NCI-H2196 treated with DMSO at 0.1 percent for 48 hours (cell line): ENCODE measurements at regions not wholly inside any gene's neighbourhood (a gene's known extent, or its start where the extent isn't known, plus 50 kb on each side); places are given as distances from the start of the nearest gene placed in this dataset.
A peak's percentile ranks its signal among the peaks of the same experiment; 100 is the strongest.

Experiments
- DNase-seq: peaks from one replicate; lab custom pipeline; 2025; ENCODE audit not compliant: unreplicated experiment; lab: John Stamatoyannopoulos, UW

DNA sequence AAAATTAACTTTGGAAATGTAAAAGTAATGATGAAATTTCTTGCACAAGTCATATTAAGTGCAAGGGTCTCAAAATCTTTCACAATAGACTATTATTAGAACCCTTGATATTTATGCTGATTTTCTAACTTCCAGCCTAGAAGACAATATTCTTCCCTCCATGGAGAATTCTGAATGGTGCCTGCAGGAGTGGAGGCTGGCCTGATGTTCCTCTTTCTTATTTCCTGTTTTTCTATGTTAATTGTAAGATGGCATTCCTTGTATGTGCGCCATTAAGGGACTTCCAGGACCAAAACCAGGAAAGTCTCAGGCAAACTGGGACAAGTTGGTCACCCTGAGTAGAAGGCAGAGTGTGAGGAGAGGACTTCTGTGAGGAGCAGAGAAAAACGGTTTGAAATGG is 294.9 kb downstream of the DLEU7 start:
- no peak for DNase-seq

DNA sequence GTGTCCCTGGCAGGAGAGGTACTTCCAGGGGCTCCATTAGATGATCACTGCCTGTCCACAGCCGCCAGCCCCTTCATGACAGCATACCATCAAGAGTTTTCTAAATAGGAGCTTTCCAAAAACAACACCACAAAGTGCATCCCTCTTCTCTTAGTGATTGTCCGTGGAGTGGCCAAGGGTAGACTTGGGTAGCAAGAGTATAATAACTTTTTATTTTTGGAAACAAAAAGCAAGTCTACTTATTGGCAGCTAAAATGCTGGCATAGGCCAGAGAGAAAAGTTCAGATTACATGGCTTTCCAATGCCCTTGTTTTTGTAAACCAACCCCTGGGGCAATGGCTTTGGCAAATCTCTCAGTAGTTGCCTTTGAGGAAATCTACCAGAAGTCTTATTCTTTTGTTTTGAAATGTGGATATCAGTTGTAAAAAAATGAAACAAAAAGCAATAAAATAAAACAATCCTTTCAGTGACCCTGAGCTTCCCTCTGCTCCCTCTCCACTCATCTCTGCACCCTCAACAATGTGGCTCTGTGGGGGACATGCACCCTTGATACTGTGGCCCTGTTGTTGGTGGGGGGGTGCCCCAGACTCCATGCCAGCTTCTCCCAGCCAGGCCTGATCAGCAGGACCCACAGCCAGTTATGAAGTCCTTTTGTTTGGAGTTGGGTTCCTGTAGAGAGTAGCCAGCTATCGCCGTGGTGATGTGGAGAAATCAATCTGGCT is 294.1 kb downstream of the DLEU7 start:
- no peak for DNase-seq

DNA sequence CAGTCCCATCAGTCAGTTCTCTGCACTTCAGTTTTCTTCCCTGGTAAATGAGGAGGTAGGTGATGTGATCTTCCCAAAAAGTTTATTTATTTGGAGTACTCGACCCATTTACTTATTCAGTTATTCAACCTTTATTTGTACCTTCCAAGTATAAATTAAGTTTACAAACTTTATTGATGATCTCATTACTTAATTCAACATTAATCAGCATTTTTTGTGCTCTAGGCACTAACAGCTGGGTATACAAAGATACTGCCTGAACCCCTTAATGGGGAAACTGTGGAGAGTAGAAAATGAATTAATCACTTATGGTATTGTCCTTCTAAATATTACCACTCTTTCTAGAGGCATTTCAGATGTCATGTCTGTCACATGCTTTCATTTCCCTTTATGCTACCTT is 293.3 kb downstream of the DLEU7 start:
- no peak for DNase-seq

DNA sequence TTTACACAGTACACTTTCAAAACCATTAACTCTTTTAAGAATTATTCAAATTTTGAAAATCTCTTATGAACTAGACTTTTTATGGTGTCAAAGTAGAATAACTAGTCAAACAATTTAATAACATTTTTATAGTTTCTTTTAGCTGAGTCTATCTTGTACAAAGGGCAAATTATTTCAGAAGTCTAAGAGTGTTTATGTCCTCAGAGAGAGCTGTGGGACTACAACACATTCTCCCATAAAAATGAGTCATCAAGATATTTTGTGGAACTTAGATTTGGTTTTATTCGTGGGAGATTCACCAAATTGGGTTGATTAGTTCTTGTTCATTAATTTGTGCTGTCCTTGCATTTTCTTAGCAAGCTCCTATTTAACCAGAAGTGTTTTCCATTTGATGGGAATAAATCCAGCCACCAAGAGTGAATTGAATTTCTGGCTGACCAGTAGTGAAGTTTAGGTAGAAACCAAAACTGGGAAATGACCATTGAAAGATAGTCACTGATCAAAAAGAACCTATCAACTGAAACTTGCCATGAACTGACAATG is 291.0 kb downstream of the DLEU7 start:
- no peak for DNase-seq

DNA sequence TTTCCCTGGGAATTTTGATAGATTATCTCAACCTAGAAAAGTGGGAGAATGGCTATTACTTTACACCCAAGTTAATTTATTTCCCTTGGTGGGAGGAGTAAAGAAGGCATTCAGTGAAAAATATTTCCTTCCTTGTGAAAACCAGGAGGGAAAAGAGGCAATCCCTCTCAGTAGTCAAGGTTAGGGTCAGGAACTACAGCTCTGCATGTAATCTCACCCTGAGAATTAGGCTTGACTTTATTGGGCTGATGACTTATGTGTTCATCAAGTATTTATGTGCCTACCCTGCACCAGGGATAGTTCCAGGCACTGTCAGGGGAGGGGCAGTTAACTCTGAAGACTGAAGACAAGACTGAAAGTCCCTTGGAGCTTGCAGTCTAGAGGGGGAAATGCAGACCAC is 281.8 kb downstream of the DLEU7 start:
- DNase-seq, result no peak

DNA sequence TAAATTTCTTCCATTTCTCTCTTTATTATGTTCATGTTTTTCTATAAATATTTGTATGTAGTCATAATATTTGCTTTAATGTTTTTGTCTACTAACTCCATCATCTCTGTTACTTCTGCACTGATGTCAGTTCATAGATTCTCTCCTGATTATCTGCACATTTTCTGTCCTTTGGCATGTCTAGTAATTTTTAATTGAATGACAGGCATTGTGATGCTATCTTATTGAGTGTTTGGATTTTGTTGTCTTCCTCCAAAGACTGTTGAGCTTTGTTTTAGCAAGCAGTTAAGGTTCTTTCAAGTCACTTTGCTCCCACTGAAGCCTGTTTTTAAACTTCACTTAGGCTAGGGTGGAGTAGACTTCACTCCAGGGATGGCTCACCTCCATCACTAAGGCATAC is 276.8 kb downstream of the DLEU7 start:
- no peak for DNase-seq

DNA sequence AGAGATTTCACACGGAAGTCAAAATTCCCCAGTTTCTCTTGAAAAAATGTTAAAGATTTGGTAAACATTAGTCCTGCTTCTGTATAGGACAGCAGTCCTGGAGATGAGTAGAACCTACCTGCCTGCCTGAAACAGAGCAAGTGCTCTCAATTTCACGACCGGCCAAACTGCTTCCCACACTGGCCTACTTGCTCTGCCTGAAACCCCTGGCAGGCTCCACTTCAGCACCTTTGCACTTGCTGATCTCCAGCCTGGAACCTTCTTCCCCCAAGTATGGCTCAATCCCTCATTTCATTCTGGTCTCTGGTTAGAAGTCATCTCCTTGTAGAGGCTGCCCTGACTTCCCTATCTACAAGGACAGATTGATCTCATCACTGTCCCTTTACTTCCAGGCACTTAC is 271.4 kb downstream of the DLEU7 start:
- DNase-seq, result no peak

DNA sequence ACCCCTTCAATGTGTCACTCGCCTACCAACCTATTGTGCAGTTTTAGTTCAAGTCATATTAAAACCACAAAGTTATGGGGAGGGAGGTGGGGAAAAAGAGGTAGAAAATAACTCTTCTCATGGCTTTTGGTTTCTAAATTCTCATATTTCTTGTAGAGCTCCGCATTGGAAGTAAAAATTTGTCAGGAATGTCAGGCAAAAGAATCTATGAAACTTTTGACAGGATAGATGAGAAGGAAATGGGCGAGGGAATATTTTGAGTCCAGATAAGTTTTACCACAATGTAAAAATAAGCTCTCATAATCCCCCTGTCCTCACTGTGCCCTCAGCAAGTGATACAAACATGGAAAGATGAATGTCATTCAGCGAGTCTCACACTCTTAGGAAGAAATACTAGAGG is 270.4 kb downstream of the DLEU7 start:
- DNase-seq, result no peak

DNA sequence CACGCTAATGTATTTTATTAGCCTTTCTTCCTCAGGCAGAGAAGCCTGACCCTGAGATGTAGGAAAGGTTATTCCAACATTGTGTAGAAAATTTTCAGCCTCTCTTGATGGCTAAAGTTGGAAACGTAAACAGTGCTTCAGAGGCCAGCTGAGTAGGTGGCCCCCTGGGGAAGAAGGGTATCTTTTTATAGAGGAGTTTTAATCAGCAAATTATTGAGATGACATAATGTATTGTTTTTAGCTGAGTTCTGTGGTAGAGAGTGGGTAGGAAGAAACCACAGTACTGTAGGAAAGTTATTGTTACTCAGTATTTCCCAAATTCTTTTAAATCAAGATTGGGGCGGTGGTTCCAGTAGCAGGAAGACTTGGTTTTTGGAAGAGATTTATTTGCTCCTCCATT is 268.8 kb downstream of the DLEU7 start:
- DNase-seq, result no peak

DNA sequence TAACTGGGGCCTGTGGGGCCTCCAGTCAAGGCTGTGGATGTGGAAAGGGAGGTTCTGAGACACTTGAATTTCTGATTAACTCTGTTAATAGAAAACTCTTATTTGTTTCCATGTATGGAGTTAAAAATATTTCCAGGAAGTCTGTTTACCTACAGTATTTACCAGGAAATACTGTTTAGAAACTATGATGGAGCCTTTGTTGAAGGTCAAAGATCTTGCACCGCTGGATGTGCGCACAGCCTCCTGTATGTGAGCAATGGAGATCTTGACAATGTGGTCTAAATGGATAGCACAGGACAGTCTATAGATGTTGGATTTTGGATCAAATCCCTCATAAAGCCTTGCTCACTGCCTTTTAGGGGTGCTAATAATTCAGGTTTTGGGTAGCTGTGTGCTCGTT is 268.4 kb downstream of the DLEU7 start:
- no peak for DNase-seq

DNA sequence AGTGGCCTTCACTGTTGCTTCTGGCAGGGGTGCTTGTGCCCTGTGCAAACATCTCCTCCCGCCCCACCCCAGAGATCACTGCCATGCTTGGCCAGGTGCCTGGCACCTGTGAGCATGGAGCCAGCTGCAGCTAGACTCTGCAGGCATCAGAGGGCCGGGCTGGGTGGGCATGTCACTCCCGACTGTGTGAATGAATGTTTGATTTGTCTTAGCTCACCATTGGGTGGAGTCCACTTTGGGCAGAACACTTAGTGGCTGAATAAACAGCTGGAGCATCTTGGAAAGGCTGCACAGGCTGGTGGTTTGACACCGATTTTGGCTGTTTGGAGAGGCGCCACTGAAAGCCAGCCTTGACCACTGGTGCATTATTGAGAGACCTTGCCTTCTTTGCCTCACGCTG is 267.3 kb downstream of the DLEU7 start:
- peak; percentile 60 for DNase-seq

DNA sequence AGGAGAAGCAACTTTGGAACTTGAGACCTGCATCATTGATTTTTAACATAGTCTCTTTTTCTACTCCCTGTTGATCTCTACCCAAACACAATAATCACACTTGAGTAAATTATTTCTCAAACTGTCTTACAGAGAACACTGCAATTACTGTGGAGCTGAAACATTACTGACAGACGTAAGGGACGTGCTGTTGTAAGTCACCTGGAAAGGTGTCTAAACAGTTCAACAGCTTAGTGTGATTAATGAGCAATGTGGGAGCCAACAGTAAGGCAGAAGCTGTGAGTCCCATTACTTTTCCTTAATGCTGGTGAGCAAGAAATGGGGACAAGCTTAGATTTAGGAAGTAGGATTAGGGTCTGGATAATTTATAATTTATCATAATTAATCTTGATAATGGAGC is 265.7 kb downstream of the DLEU7 start:
- DNase-seq, result no peak

DNA sequence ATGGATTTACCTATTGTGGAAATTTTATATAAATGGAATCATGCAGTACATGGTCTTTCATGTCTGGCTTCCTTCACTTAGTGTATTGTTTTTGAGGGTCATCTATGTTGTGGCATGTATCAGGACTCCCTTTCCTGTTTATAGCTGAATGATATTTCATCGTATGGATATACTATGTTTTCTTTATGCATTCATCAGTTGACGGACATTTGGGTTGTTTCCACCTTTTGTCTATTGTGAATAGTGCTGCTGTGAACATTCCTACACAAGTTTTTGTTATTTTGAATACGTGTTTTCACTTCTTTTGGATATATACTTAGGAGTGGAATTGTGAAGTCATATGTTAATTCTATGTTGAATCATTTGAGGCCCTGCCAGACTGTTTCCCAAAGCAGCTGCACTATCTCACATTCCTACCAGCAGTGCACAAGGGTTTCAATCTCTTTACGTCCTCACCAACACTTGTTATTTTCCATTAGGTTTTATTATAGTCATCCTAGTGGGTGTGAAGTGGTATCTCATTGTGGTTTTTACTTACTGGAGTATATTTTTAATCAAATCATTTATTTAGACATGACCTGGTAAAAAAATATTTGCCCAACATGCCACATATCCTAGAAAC is 262.7 kb downstream of the DLEU7 start:
- no peak for DNase-seq

DNA sequence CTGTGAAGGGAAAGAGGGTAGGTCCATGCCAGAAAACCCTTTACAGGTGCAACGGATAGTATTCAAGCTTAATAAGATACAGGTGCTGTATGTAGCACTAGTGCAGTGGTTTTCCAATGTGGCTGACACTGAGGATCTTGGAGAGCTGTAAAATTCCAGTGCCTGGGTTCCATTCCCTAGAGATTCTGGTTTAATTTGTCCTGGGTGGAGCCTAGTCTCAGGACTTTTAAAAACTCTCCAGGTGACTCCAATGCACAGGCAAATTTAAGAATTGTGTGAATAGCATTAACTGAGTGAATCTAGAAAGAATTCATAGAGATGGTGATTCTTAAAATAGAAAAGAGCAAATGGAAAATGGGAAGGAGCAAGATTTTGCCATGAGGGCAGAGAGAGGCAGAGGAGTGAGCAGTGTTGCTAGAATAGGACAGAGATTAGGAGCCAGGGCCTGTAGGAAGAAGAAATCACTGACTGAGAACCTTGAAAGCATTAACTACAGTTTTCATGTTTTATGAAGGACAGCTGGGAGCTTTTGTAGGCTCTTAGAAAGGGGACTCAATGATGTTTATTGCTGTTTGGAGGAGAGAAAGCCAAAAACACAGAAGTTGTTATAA is 261.8 kb downstream of the DLEU7 start:
- no peak for DNase-seq

DNA sequence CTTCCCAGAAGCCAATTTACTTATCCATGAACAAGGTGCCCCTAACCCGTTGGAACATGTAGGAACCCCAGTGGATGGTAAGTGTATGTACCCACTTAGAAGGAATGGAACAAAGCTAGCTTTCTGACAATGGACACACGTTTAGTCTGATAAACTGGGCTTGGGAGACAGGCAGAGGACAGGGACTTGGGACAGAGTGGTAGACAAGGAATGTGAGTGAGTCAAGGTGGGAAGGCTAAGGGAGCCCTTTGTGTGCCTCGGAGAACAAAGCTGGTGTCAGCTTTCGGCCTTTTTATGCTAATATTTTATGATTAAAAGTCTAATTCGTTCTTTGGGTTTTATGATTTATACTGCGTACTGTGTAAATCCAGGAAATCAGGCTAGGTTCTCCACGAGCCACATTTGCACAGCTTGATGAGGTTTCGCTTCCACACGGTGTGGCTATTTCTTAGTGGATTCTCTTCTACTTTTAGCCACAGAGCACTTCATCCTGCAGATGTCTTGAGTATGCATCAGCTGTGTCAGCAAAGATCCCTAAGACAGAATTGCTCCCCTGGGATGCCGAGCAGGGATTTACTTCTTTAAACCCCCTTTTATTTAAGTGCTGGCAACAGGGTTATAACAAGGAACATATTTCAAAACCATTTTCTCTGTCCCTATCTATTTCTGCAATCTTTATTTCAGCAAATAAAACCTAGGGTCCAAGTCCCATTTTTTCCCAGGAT is 258.5 kb downstream of the DLEU7 start:
- DNase-seq, result no peak

DNA sequence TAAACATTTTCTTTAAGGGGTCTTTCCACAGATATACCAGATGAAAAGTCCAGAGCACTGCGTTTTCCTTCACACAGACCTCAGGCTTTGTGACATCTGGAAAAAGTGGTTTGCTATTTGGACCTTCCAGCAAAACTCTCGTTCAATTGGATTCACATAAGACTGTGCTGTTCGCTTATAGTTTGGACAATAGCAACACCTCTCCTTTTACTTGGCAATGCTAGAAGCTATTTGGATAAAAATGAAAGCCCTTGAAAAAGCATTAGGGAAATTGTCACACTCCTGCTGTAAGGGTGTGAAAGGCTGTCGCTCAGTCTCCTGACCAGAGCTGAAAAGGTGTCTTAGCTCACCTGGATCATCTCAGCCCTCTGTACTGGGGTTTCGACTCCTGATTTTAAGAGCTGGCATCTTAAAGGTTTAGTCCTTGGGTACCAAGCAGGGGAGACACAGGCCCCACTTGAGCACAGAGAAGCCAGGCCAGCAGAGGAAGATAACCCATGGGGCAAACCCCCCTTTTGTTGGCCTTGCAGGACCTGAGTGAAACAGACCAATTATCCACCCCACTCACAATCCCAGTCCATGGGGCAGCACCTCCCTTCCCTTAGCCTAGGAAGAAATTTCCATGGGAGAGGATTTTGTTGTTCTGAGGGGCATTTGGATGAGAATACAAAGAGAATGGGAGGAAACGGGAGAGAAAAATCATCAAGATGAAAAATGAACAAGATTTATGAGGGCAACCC is 257.6 kb downstream of the DLEU7 start:
- no peak for DNase-seq

DNA sequence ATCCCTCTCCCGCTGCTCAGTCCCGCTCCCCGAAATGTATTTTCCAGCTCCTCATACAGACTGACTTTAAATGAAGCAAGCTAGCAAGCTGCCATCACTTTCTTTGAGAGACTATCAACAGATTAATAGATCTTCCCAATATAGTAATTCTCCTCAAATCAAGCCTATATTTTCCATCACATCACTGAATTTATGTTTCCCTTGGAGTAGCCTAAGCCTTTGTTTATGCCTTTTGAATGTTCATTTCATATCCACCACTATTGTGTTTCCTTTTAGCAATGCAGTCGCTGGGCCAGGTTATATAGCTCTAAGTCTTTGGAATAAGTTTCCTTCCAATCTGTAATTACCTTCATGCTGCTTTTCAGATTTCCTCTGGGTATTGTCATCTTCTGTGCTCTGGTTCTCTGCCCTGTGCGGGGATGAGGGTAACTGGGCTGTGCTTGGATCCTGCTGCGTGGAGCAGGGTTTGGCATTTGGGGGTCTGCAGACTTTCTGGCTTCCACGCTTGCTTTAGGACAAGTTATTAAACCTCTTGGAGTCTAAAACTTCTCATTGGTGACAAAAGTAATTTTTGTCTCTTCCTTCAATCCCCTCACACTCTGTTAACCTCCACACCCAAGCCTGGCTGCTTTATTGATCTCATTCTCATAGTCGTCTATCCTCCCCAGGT is 256.9 kb downstream of the DLEU7 start:
- no peak for DNase-seq

DNA sequence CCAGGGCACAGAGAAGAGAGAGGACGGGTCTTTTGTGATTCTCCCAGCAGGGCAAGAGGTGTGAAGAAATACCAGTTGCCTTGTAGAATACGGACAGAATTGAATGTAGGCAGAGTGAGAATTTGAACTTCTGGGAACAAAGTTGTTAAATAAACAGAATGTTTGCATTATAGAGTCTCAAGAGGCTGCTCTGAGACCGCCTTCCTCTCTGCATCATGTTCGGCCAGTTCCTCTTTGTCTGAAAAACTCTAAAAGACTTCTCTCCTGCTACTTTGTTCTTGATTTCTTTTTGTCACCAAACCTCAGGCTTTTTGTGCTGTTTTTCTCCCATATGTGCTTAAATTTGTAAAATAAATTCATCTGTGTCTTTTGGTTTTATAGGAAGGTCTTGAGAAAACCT is 256.4 kb downstream of the DLEU7 start:
- no peak for DNase-seq

DNA sequence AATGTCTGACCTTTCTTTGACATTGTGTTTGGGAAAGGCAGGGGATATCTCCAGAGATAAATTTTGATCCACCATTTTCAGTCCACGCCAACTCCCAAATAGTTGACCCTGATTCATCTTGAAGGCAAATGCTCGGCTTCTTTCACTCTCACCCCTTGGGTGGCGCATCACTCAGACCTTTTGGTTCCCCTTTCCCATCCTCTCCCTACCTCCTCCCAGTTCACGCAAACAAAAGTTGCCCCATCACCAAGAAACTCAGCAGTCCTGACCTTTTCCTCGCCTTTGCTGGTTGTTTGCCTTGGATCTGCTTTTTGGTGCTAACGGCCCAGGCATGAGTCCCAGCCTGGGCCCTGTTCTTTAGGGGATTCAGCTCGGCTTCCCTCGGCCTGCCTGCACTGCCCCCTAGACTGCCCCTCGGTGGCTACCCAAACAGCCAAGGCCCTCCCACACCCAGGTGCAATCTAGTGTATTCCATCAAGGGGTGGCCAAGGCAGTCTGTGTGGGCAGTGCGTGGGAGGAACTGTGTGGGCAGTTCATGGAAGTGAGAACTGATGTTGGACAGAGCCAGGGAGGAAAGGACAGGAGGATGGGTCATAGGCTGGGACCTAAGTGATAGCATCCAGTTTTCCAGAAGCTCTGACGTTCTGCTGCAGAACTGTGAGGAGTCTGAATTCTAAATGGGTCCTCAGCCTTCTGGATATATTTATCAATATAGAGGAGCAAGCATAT is 255.7 kb downstream of the DLEU7 start:
- no peak for DNase-seq
